ENCODE measurements at regions not wholly inside any gene's neighbourhood (a gene's known extent, or its start where the extent isn't known, plus 50 kb on each side); places are given as distances from the start of the nearest gene placed in this dataset.
"Not testable (repeated sequence)": the region's sequence is repeated elsewhere in the genome, so short reads cannot be mapped to it uniquely, and the experiment has no call there.

- CTCF ChIA-PET: interaction anchor here (0.7 kb wide), 1 partner anchor 48 kb away, joined by 3 read pairs; no protein-coding TSS in a partner anchor
- H3K4me3 Mint-ChIP-seq (ENCODE audit: low read depth, unreplicated experiment): no peak overlapping the region
Observed at GRCh38 chr16:16973707-16974591, 496.8 kb downstream of the XYLT1 start.

GRCh38 chr16:16982614-16983013 lies 488.1 kb downstream of the XYLT1 start:
- H3K27ac Mint-ChIP-seq (ENCODE audit: unreplicated experiment): no peak overlapping the region
- no peaks in the 10 kb centered on the region for H3K4me1 Mint-ChIP-seq (ENCODE audit: low read depth, unreplicated experiment)
- no peak for TF ChIP-seq CTCF (IDR thresholded peaks at IDR 0.05; ENCODE audit: unreplicated experiment)
- no peaks in the 10 kb centered on the region for H3K27me3 Mint-ChIP-seq (ENCODE audit: unreplicated experiment)
- BruUV-seq (replicated peaks): no TSS peak
- peaks cover 21% of the 10 kb centered on the region for H3K9me3 Mint-ChIP-seq (ENCODE audit: low read depth, unreplicated experiment)
- CTCF ChIA-PET: no interaction called here
- no peaks in the 10 kb centered on the region for H3K36me3 Mint-ChIP-seq (ENCODE audit: insufficient read depth, unreplicated experiment)
- DNase-seq: no peak
- no peak overlapping the region for H3K4me3 Mint-ChIP-seq (ENCODE audit: low read depth, unreplicated experiment)
- intact Hi-C loops (cut with micrococcal nuclease; ENCODE audit: unreplicated experiment): no loop called here

More at GRCh38 chr16:16973707-16974591, 496.8 kb downstream of the XYLT1 start:
- DNase-seq: no peak
- H3K4me1 Mint-ChIP-seq (ENCODE audit: low read depth, unreplicated experiment): no peaks in the 10 kb centered on the region
- no peaks in the 10 kb centered on the region for H3K36me3 Mint-ChIP-seq (ENCODE audit: insufficient read depth, unreplicated experiment)
- BruUV-seq (replicated peaks): no TSS peak
- no peaks in the 10 kb centered on the region for H3K27me3 Mint-ChIP-seq (ENCODE audit: unreplicated experiment)
- peaks cover 10% of the 10 kb centered on the region for H3K9me3 Mint-ChIP-seq (ENCODE audit: low read depth, unreplicated experiment)
- H3K27ac Mint-ChIP-seq (ENCODE audit: unreplicated experiment): no peak overlapping the region
- intact Hi-C loops (cut with micrococcal nuclease; ENCODE audit: unreplicated experiment): no loop called here
- TF ChIP-seq CTCF (IDR thresholded peaks at IDR 0.05; ENCODE audit: unreplicated experiment): no peak

- no peak for TF ChIP-seq CTCF (IDR thresholded peaks at IDR 0.05; ENCODE audit: unreplicated experiment)
- DNase-seq: no peak
- H3K4me1 Mint-ChIP-seq (ENCODE audit: low read depth, unreplicated experiment): no peaks in the 10 kb centered on the region
- H3K27ac Mint-ChIP-seq (ENCODE audit: unreplicated experiment): no peak overlapping the region
- H3K9me3 Mint-ChIP-seq (ENCODE audit: low read depth, unreplicated experiment): peaks cover 23% of the 10 kb centered on the region
- H3K4me3 Mint-ChIP-seq (ENCODE audit: low read depth, unreplicated experiment): no peak overlapping the region
- no TSS peak for BruUV-seq (replicated peaks)
- CTCF ChIA-PET: no interaction called here
- no peaks in the 10 kb centered on the region for H3K27me3 Mint-ChIP-seq (ENCODE audit: unreplicated experiment)
- no peaks in the 10 kb centered on the region for H3K36me3 Mint-ChIP-seq (ENCODE audit: insufficient read depth, unreplicated experiment)
- intact Hi-C loops (cut with micrococcal nuclease; ENCODE audit: unreplicated experiment): no loop called here
Observed at GRCh38 chr16:16983582-16983981, 487.2 kb downstream of the XYLT1 start.

- CTCF ChIA-PET; BruUV-seq (replicated peaks): not testable (repeated sequence)
Observed at GRCh38 chr16:16984091-16984490, 486.7 kb downstream of the XYLT1 start.

GRCh38 chr16:16985707-16986106 lies 485.1 kb downstream of the XYLT1 start:
- DNase-seq: no peak
- Mint-ChIP-seq H3K9me3 (ENCODE audit: low read depth, unreplicated experiment) (peaks cover 23% of the 10 kb centered on the region), H3K4me3 (ENCODE audit: low read depth, unreplicated experiment) (no peak overlapping the region), H3K36me3 (ENCODE audit: insufficient read depth, unreplicated experiment) (no peaks in the 10 kb centered on the region), H3K27me3 (ENCODE audit: unreplicated experiment) (no peaks in the 10 kb centered on the region), H3K4me1 (ENCODE audit: low read depth, unreplicated experiment) (no peaks in the 10 kb centered on the region), H3K27ac (ENCODE audit: unreplicated experiment) (no peak overlapping the region)
- intact Hi-C loops (cut with micrococcal nuclease; ENCODE audit: unreplicated experiment): no loop called here
- no TSS peak for BruUV-seq (replicated peaks)
- no peak for TF ChIP-seq CTCF (IDR thresholded peaks at IDR 0.05; ENCODE audit: unreplicated experiment)
- CTCF ChIA-PET: no interaction called here

More at GRCh38 chr16:16984091-16984490, 486.7 kb downstream of the XYLT1 start:
- DNase-seq; H3K27me3 Mint-ChIP-seq (ENCODE audit: unreplicated experiment); H3K36me3 Mint-ChIP-seq (ENCODE audit: insufficient read depth, unreplicated experiment); H3K27ac Mint-ChIP-seq (ENCODE audit: unreplicated experiment); H3K4me3 Mint-ChIP-seq (ENCODE audit: low read depth, unreplicated experiment); H3K4me1 Mint-ChIP-seq (ENCODE audit: low read depth, unreplicated experiment); intact Hi-C loops (cut with micrococcal nuclease; ENCODE audit: unreplicated experiment): not testable (repeated sequence)
- peaks cover 23% of the 10 kb centered on the region for H3K9me3 Mint-ChIP-seq (ENCODE audit: low read depth, unreplicated experiment)
